BJ (cell line): ENCODE measurements at regions not wholly inside any gene's neighbourhood (a gene's known extent, or its start where the extent isn't known, plus 50 kb on each side); places are given as distances from the start of the nearest gene placed in this dataset.

Experiments
- CTCF ChIA-PET: fragments of 350-600 bp; formaldehyde crosslinking; extraction: SDS; loops from one replicate; lab custom pipeline; 2021; ENCODE audit warnings: antibody characterized with exemption, inconsistent platforms; lab: Yijun Ruan, JAX
- POLR2A ChIA-PET: fragments of 300-600 bp; sonication (Branson Sonifier 250); formaldehyde crosslinking; extraction: SDS; loops from one replicate; lab custom pipeline; 2021; ENCODE audit warnings: antibody characterized with exemption; lab: Charles Lee
- DNase-seq: peaks from one replicate; pipeline ENCODE4 v3.0.0-alpha.2; 2011; ENCODE audit warnings: low read depth
- H3K27me3 ChIP-seq: 2 replicates; pipeline ENCODE4 v1.6.0; 2011; ENCODE audit warnings: low read length; ENCODE audit not compliant: control insufficient read depth, insufficient read depth
- H3K36me3 ChIP-seq: 2 replicates; pipeline ENCODE4 v1.5.1; 2011; ENCODE audit warnings: low read length; ENCODE audit not compliant: control insufficient read depth, insufficient read depth
- H3K4me3 ChIP-seq: 2 replicates; pipeline ENCODE4 v1.5.1; 2011; ENCODE audit warnings: low read depth, mild to moderate bottlenecking, control low read depth, low read length
- CTCF ChIP-seq: IDR thresholded peaks from 2 replicates; pipeline ENCODE4 v1.5.1; 2011; ENCODE audit warnings: low read depth, mild to moderate bottlenecking, control low read depth, inconsistent platforms, low read length, moderate library complexity; ENCODE audit not compliant: insufficient read depth

- CTCF ChIA-PET = no interaction called here
- DNase-seq = no peak
- Histone ChIP-seq H3K36me3 (peaks cover 26% of the 10 kb centered on the region), H3K27me3 (no peaks in the 10 kb centered on the region), H3K4me3 (no peak overlapping the region)
- TF ChIP-seq CTCF = no peak
- POLR2A ChIA-PET = no interaction called here
These were observed 70.8 kb downstream of the NCOR2 start for GRCh38 chr12:124496584-124496983.

GRCh38 chr12:124495194-124495983 lies 72.0 kb downstream of the NCOR2 start:
- ChIA-PET POLR2A (no interaction called here), CTCF (interaction anchor here (0.6 to 0.8 kb wide), 2 partner anchors 8 to 133 kb away, joined by 3 to 4 read pairs; no protein-coding TSS in a partner anchor)
- Histone ChIP-seq H3K4me3 (no peak overlapping the region), H3K36me3 (peaks cover 30% of the 10 kb centered on the region), H3K27me3 (no peaks in the 10 kb centered on the region)
- DNase-seq = no peak
- no peak for TF ChIP-seq CTCF

GRCh38 chr12:124494751-124495129 lies 72.7 kb downstream of the NCOR2 start:
- POLR2A ChIA-PET = no interaction called here
- TF ChIP-seq CTCF = no peak
- Histone ChIP-seq H3K27me3 (no peaks in the 10 kb centered on the region), H3K4me3 (no peak overlapping the region), H3K36me3 (peaks cover 30% of the 10 kb centered on the region)
- CTCF ChIA-PET = interaction anchor here (0.8 kb wide), 1 partner anchor 9 kb away, joined by 4 read pairs; no protein-coding TSS in a partner anchor
- DNase-seq = no peak

- CTCF ChIA-PET = interaction anchor here (0.8 to 1.2 kb wide), 2 partner anchors 10 to 16 kb away, joined by 4 read pairs; no protein-coding TSS in a partner anchor
- DNase-seq = no peak
- POLR2A ChIA-PET = no interaction called here
- Histone ChIP-seq H3K27me3 (no peaks in the 10 kb centered on the region), H3K4me3 (no peak overlapping the region), H3K36me3 (peaks cover 31% of the 10 kb centered on the region)
- no peak for TF ChIP-seq CTCF
These were observed 73.3 kb downstream of the NCOR2 start for GRCh38 chr12:124493809-124494750.
